ENCODE measurements at regions not wholly inside any gene's neighbourhood (a gene's known extent, or its start where the extent isn't known, plus 50 kb on each side); places are given as distances from the start of the nearest gene placed in this dataset.

GRCh38 chr3:41026394-41027177 is 172.7 kb upstream of the CTNNB1 start:
- Histone ChIP-seq H3K36me3 (ENCODE audit: insufficient read depth, low read length) (no peaks in the 10 kb centered on the region), H3K9me3 (ENCODE audit: insufficient read depth, low read length, severe bottlenecking) (no peaks in the 10 kb centered on the region), H3K4me1 (ENCODE audit: insufficient read depth, low read length) (no peaks in the 10 kb centered on the region), H3K79me2 (ENCODE audit: insufficient read depth, low read length) (no peaks in the 10 kb centered on the region), H3K4me3 (ENCODE audit: low read depth in 1 of 2, low read length in 2 of 2) (no peak overlapping the region), H4K20me1 (ENCODE audit: insufficient read depth, low read length) (no peaks in the 10 kb centered on the region), H3K9ac (ENCODE audit: low read depth, low read length) (no peak overlapping the region), H2AFZ (ENCODE audit: low read depth, low read length) (no peak overlapping the region), H3K27me3 (ENCODE audit: insufficient read depth, low read length, poor library complexity) (no peaks in the 10 kb centered on the region), H3K4me2 (ENCODE audit: insufficient read depth, low read length) (no peak overlapping the region), H3K27ac (ENCODE audit: low read length) (no peak overlapping the region)
- no peak for DNase-seq
- TF ChIP-seq EZH2 (IDR thresholded peaks at IDR 0.05; ENCODE audit: borderline replicate concordance, low read depth, low read length, severe bottlenecking), result no peak
- TF ChIP-seq, protein P1, sequence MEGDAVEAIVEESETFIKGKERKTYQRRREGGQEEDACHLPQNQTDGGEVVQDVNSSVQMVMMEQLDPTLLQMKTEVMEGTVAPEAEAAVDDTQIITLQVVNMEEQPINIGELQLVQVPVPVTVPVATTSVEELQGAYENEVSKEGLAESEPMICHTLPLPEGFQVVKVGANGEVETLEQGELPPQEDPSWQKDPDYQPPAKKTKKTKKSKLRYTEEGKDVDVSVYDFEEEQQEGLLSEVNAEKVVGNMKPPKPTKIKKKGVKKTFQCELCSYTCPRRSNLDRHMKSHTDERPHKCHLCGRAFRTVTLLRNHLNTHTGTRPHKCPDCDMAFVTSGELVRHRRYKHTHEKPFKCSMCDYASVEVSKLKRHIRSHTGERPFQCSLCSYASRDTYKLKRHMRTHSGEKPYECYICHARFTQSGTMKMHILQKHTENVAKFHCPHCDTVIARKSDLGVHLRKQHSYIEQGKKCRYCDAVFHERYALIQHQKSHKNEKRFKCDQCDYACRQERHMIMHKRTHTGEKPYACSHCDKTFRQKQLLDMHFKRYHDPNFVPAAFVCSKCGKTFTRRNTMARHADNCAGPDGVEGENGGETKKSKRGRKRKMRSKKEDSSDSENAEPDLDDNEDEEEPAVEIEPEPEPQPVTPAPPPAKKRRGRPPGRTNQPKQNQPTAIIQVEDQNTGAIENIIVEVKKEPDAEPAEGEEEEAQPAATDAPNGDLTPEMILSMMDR (IDR thresholded peaks at IDR 0.05; ENCODE audit: borderline replicate concordance, extremely low read depth, low read length, poor library complexity, severe bottlenecking), result no peak
- ATAC-seq (ENCODE audit: insufficient read depth, low read depth), result no peak

- no peaks in the 10 kb centered on the region for H3K79me2 ChIP-seq (ENCODE audit: insufficient read depth, low read length)
- H3K9me3 ChIP-seq (ENCODE audit: insufficient read depth, low read length, severe bottlenecking), result no peaks in the 10 kb centered on the region
- no peak overlapping the region for H2AFZ ChIP-seq (ENCODE audit: low read depth, low read length)
- no peak overlapping the region for H3K4me3 ChIP-seq (ENCODE audit: low read depth in 1 of 2, low read length in 2 of 2)
- no peak overlapping the region for H3K9ac ChIP-seq (ENCODE audit: low read depth, low read length)
- no peaks in the 10 kb centered on the region for H3K36me3 ChIP-seq (ENCODE audit: insufficient read depth, low read length)
- no peak for ATAC-seq (ENCODE audit: insufficient read depth, low read depth)
- H3K4me2 ChIP-seq (ENCODE audit: insufficient read depth, low read length), result no peak overlapping the region
- H3K4me1 ChIP-seq (ENCODE audit: insufficient read depth, low read length), result no peaks in the 10 kb centered on the region
- H3K27me3 ChIP-seq (ENCODE audit: insufficient read depth, low read length, poor library complexity), result peaks cover 8% of the 10 kb centered on the region
- H3K27ac ChIP-seq (ENCODE audit: low read length), result no peak overlapping the region
- no peak for DNase-seq
- no peak for TF ChIP-seq EZH2 (IDR thresholded peaks at IDR 0.05; ENCODE audit: borderline replicate concordance, low read depth, low read length, severe bottlenecking)
- TF ChIP-seq, protein P1 (IDR thresholded peaks at IDR 0.05; ENCODE audit: borderline replicate concordance, extremely low read depth, low read length, poor library complexity, severe bottlenecking), result no peak
- no peaks in the 10 kb centered on the region for H4K20me1 ChIP-seq (ENCODE audit: insufficient read depth, low read length)
Observed at GRCh38 chr3:41029356-41029755, 169.9 kb upstream of the CTNNB1 start.

GRCh38 chr3:41030220-41030619 is 169.1 kb upstream of the CTNNB1 start:
- no peak for ATAC-seq (ENCODE audit: insufficient read depth, low read depth)
- Histone ChIP-seq H3K27ac (ENCODE audit: low read length) (no peak overlapping the region), H3K4me2 (ENCODE audit: insufficient read depth, low read length) (no peak overlapping the region), H4K20me1 (ENCODE audit: insufficient read depth, low read length) (no peaks in the 10 kb centered on the region), H2AFZ (ENCODE audit: low read depth, low read length) (no peak overlapping the region), H3K79me2 (ENCODE audit: insufficient read depth, low read length) (no peaks in the 10 kb centered on the region), H3K9ac (ENCODE audit: low read depth, low read length) (no peak overlapping the region), H3K4me1 (ENCODE audit: insufficient read depth, low read length) (no peaks in the 10 kb centered on the region), H3K4me3 (ENCODE audit: low read depth in 1 of 2, low read length in 2 of 2) (no peak overlapping the region), H3K27me3 (ENCODE audit: insufficient read depth, low read length, poor library complexity) (peaks cover 13% of the 10 kb centered on the region), H3K36me3 (ENCODE audit: insufficient read depth, low read length) (no peaks in the 10 kb centered on the region), H3K9me3 (ENCODE audit: insufficient read depth, low read length, severe bottlenecking) (no peaks in the 10 kb centered on the region)
- TF ChIP-seq, protein P1 (IDR thresholded peaks at IDR 0.05; ENCODE audit: borderline replicate concordance, extremely low read depth, low read length, poor library complexity, severe bottlenecking), result no peak
- TF ChIP-seq EZH2 (IDR thresholded peaks at IDR 0.05; ENCODE audit: borderline replicate concordance, low read depth, low read length, severe bottlenecking), result no peak
- no peak for DNase-seq

Data from DND-41 (cell line).